Activated B cell treated with CpG ODN at 0.5 μM for 24 hours (primary cell): ENCODE measurements at regions not wholly inside any gene's neighbourhood (a gene's known extent, or its start where the extent isn't known, plus 50 kb on each side); places are given as distances from the start of the nearest gene placed in this dataset.

Experiments
- ATAC-seq: fragments of 200-7000 bp; cut with Tn5 transposase; one replicate; pipeline ENCODE4 v1.10.0; 2021; ENCODE audit warnings: low read depth, mild to moderate bottlenecking, moderate library complexity
- CTCF ChIA-PET: fragments of 350-600 bp; sonication (Branson Sonifier 250); formaldehyde crosslinking; loops from one replicate; lab custom pipeline; 2021; ENCODE audit warnings: antibody characterized with exemption; lab: Charles Lee
- POLR2A ChIA-PET: fragments of 350-600 bp; sonication (Branson Sonifier 250); formaldehyde crosslinking; loops from one replicate; lab custom pipeline; 2021; ENCODE audit warnings: antibody characterized with exemption; lab: Charles Lee
- DNase-seq: peaks from one replicate; pipeline ENCODE4 v3.0.0; 2022
- H3K27ac Mint-ChIP-seq: one replicate; pipeline ENCODE4 v1.8.0; 2020; ENCODE audit warnings: mixed read lengths
- H3K27me3 Mint-ChIP-seq: one replicate; pipeline ENCODE4 v1.8.0; 2021; ENCODE audit warnings: mixed read lengths
- H3K36me3 Mint-ChIP-seq: one replicate; pipeline ENCODE4 v1.8.0; 2021; ENCODE audit warnings: low read depth, mixed read lengths
- H3K4me1 Mint-ChIP-seq: one replicate; pipeline ENCODE4 v1.8.0; 2021; ENCODE audit warnings: mixed read lengths
- H3K4me3 Mint-ChIP-seq: one replicate; pipeline ENCODE4 v1.8.0; 2020; ENCODE audit warnings: mild to moderate bottlenecking, mixed read lengths
- H3K9me3 Mint-ChIP-seq: one replicate; pipeline ENCODE4 v1.8.0; 2020; ENCODE audit warnings: mixed read lengths
- CTCF ChIP-seq: fragments of 200-600 bp; IDR thresholded peaks from one replicate; pipeline ENCODE4 v1.8.0; 2022; ENCODE audit warnings: antibody characterized with exemption, mild to moderate bottlenecking
- intact Hi-C: fragments of 100-400 bp; cut with micrococcal nuclease; formaldehyde crosslinking; loops from one replicate; pipeline ENCODE4 v1.15.1; 2024

GRCh38 chr2:183227176-183227575 lies 102.9 kb downstream of the NUP35 start:
- intact Hi-C loops = no loop called here
- no peaks in the 10 kb centered on the region for H3K27me3 Mint-ChIP-seq
- no peak for DNase-seq
- no peak overlapping the region for H3K4me3 Mint-ChIP-seq
- H3K9me3 Mint-ChIP-seq = peaks cover 5% of the 10 kb centered on the region
- CTCF ChIA-PET = no interaction called here
- ATAC-seq = no peak
- POLR2A ChIA-PET = no interaction called here
- no peak for TF ChIP-seq CTCF
- no peak overlapping the region for H3K27ac Mint-ChIP-seq
- no peaks in the 10 kb centered on the region for H3K4me1 Mint-ChIP-seq
- H3K36me3 Mint-ChIP-seq = no peaks in the 10 kb centered on the region

- no peak overlapping the region for H3K27ac Mint-ChIP-seq
- DNase-seq = no peak
- no peak overlapping the region for H3K4me3 Mint-ChIP-seq
- ChIA-PET POLR2A (no interaction called here), CTCF (no interaction called here)
- H3K36me3 Mint-ChIP-seq = no peaks in the 10 kb centered on the region
- intact Hi-C loops = no loop called here
- H3K9me3 Mint-ChIP-seq = peaks cover 5% of the 10 kb centered on the region
- no peaks in the 10 kb centered on the region for H3K27me3 Mint-ChIP-seq
- no peak for ATAC-seq
- H3K4me1 Mint-ChIP-seq = no peaks in the 10 kb centered on the region
- TF ChIP-seq CTCF = no peak
Measured at GRCh38 chr2:183229386-183229785, 105.1 kb downstream of the NUP35 start.

- Mint-ChIP-seq H3K4me3 (no peak overlapping the region), H3K27ac (no peak overlapping the region), H3K4me1 (no peaks in the 10 kb centered on the region), H3K27me3 (no peaks in the 10 kb centered on the region), H3K36me3 (no peaks in the 10 kb centered on the region), H3K9me3 (no peaks in the 10 kb centered on the region)
- ChIA-PET CTCF (no interaction called here), POLR2A (no interaction called here)
- intact Hi-C loops = no loop called here
- no peak for DNase-seq
- TF ChIP-seq CTCF = no peak
- ATAC-seq = no peak
Measured at GRCh38 chr2:183232161-183232865, 108.1 kb downstream of the NUP35 start.

GRCh38 chr2:183242937-183243336 lies 118.7 kb downstream of the NUP35 start:
- ChIA-PET CTCF (interaction anchor here (1.0 kb wide), 1 partner anchor 9 kb away, joined by 3 read pairs; no protein-coding TSS in a partner anchor), POLR2A (no interaction called here)
- Mint-ChIP-seq H3K4me1 (no peaks in the 10 kb centered on the region), H3K36me3 (no peaks in the 10 kb centered on the region), H3K4me3 (no peak overlapping the region), H3K9me3 (no peaks in the 10 kb centered on the region), H3K27ac (no peak overlapping the region), H3K27me3 (no peaks in the 10 kb centered on the region)
- intact Hi-C loops = no loop called here
- no peak for DNase-seq
- TF ChIP-seq CTCF = no peak
- ATAC-seq = no peak

GRCh38 chr2:183243758-183244157 lies 119.5 kb downstream of the NUP35 start:
- DNase-seq (no peak), ATAC-seq (no peak)
- no peak overlapping the region for H3K4me3 Mint-ChIP-seq
- no peaks in the 10 kb centered on the region for H3K9me3 Mint-ChIP-seq
- no peaks in the 10 kb centered on the region for H3K4me1 Mint-ChIP-seq
- POLR2A ChIA-PET = no interaction called here
- TF ChIP-seq CTCF = no peak
- intact Hi-C loops = no loop called here
- H3K27me3 Mint-ChIP-seq = no peaks in the 10 kb centered on the region
- H3K36me3 Mint-ChIP-seq = no peaks in the 10 kb centered on the region
- CTCF ChIA-PET = no interaction called here
- H3K27ac Mint-ChIP-seq = no peak overlapping the region
